Neural cell (in vitro differentiated cells): ENCODE measurements at regions not wholly inside any gene's neighbourhood (a gene's known extent, or its start where the extent isn't known, plus 50 kb on each side); places are given as distances from the start of the nearest gene placed in this dataset.
A peak's percentile ranks its signal among the peaks of the same experiment; 100 is the strongest.

Source experiments
- EP300 ChIP-seq: fragments of 450-650 bp; conservative IDR thresholded peaks from 2 replicates; pipeline ENCODE4 v1.6.1; 2014; ENCODE audit warnings: antibody characterized with exemption, mild to moderate bottlenecking, moderate library complexity; ENCODE audit not compliant: poor library complexity, severe bottlenecking
- EZH2 ChIP-seq: fragments of 200-600, 300-800 bp; shearing (Covaris generic), sonication (generic); IDR thresholded peaks from 2 replicates; pipeline ENCODE4 v1.6.1; 2014; ENCODE audit warnings: antibody characterized with exemption, low read length, borderline replicate concordance, mild to moderate bottlenecking; ENCODE audit not compliant: insufficient read depth, poor library complexity, severe bottlenecking
- MXI1 ChIP-seq: fragments of 450-650 bp; conservative IDR thresholded peaks from 2 replicates; pipeline ENCODE4 v1.6.1; 2014; ENCODE audit warnings: antibody characterized with exemption, mild to moderate bottlenecking; ENCODE audit not compliant: poor library complexity, severe bottlenecking
- POLR2AphosphoS5 ChIP-seq: IDR thresholded peaks from 2 replicates; pipeline ENCODE4 v1.6.1; 2012
- TF ChIP-seq, protein P1 (sequence below): fragments of 450-650 bp; IDR thresholded peaks from 2 replicates; pipeline ENCODE4 v1.5.1; 2014; ENCODE audit warnings: antibody characterized with exemption, mild to moderate bottlenecking, moderate library complexity; ENCODE audit not compliant: poor library complexity, severe bottlenecking

DNA sequence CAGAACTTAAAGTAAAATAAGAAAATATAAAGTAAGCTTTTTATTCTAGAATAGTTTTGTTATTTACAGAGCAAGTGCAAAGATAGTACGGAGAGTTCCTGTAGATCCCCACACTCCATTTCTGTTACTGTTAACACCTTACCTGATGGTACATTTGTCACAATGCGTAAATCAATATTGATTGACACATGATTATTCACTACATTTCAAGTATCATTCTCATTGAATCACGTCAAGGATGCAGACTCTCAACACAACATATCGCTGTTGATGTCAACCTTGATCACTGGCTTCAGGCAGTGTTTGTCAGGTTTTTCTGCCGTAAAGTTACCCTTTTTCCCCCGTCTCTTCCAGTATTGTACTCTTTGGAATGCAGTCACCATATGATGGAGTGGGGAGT is 64.2 kb upstream of the WSCD1 start:
- TF ChIP-seq, protein P1, sequence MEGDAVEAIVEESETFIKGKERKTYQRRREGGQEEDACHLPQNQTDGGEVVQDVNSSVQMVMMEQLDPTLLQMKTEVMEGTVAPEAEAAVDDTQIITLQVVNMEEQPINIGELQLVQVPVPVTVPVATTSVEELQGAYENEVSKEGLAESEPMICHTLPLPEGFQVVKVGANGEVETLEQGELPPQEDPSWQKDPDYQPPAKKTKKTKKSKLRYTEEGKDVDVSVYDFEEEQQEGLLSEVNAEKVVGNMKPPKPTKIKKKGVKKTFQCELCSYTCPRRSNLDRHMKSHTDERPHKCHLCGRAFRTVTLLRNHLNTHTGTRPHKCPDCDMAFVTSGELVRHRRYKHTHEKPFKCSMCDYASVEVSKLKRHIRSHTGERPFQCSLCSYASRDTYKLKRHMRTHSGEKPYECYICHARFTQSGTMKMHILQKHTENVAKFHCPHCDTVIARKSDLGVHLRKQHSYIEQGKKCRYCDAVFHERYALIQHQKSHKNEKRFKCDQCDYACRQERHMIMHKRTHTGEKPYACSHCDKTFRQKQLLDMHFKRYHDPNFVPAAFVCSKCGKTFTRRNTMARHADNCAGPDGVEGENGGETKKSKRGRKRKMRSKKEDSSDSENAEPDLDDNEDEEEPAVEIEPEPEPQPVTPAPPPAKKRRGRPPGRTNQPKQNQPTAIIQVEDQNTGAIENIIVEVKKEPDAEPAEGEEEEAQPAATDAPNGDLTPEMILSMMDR = no peak
- TF ChIP-seq EP300 (peak; percentile 82), MXI1 (no peak), POLR2AphosphoS5 (peak; percentile 70), EZH2 (no peak)
